HepG2 (cell line): ENCODE measurements at regions not wholly inside any gene's neighbourhood (a gene's known extent, or its start where the extent isn't known, plus 50 kb on each side); places are given as distances from the start of the nearest gene placed in this dataset.

Experiments
- ATAC-seq: fragments of 200-7000 bp; cut with Tn5 transposase; 3 replicates; pipeline ENCODE4 v1.9.1; 2020; ENCODE audit warnings: mild to moderate bottlenecking, moderate library complexity
- BruUV-seq: library from RNA; stranded (reverse); fragments of 400-500 nt; replicated peaks from 2 replicates; lab custom pipeline; 2021; lab: Mats Ljungman, UMichigan
- CTCF ChIA-PET: fragments of 300-600 bp; formaldehyde crosslinking; extraction: SDS; loops from one replicate; lab custom pipeline; 2021; ENCODE audit warnings: low total read pairs, inconsistent platforms, low intra/inter-chr PET ratio; lab: Yijun Ruan, JAX
- POLR2A ChIA-PET: fragments of 350-600 bp; sonication (Branson Sonifier 250); formaldehyde crosslinking; loops from one replicate; lab custom pipeline; 2020; ENCODE audit warnings: antibody characterized with exemption, inconsistent platforms; lab: Yijun Ruan, JAX
- DNase-seq: peaks from one replicate; pipeline ENCODE4 v3.0.0-alpha.2; 2015; ENCODE audit warnings: low spot score
- FAIRE-seq: peaks from 3 replicates; lab custom pipeline; 2011; peaks lifted over from hg19 to GRCh38; lab: Jason Lieb, UNC
- H2AFZ ChIP-seq: one replicate; pipeline ENCODE4 v1.6.1; 2011; ENCODE audit warnings: low read length, inconsistent platforms
- H3K27ac ChIP-seq: fragments of 300-600 bp; 3 replicates; pipeline ENCODE4 v1.8.0; 2011; ENCODE audit warnings: mixed run types, mild to moderate bottlenecking, mixed read lengths, low read length, inconsistent platforms; ENCODE audit not compliant: insufficient read depth; ENCODE audit errors: extremely low read length
- H3K27me3 ChIP-seq, 2 experiments: fragments of 200-600 bp in 1 of 2; 2 replicates in 1 of 2; 3 replicates in 1 of 2; pipeline versions ENCODE4 v1.6.0 to v1.8.0; 2011; ENCODE audit warnings: low read length in 2 of 2, mild to moderate bottlenecking in 2 of 2, moderate library complexity in 2 of 2, inconsistent platforms in 1 of 2; ENCODE audit not compliant: insufficient read depth in 2 of 2, control insufficient read depth in 1 of 2
- H3K36me3 ChIP-seq, 2 experiments: fragments of 200-600 bp in 1 of 2; replicated peaks in 1 of 2; 2 replicates in 1 of 2; 3 replicates in 1 of 2; pipeline versions ENCODE4 v1.5.1 to v1.8.0; 2011; ENCODE audit warnings: low read length in 2 of 2, inconsistent platforms in 1 of 2; ENCODE audit not compliant: insufficient read depth in 2 of 2, control insufficient read depth in 1 of 2
- H3K4me1 ChIP-seq: 2 replicates; pipeline ENCODE4 v1.5.1; 2012; ENCODE audit warnings: low read length, inconsistent platforms; ENCODE audit not compliant: insufficient read depth
- H3K4me2 ChIP-seq: 2 replicates; pipeline ENCODE4 v1.6.0; 2011; ENCODE audit warnings: low read depth, low read length, inconsistent platforms
- H3K4me3 ChIP-seq, 3 experiments: fragments of 200-600 bp in 1 of 3; sonication (generic), shearing (Covaris generic) in 1 of 3; replicated peaks in 1 of 3; 2 replicates each; pipeline ENCODE4 v1.5.1; 2011 to 2016; ENCODE audit warnings: low read length in 3 of 3, inconsistent platforms in 2 of 3, low read depth in 2 of 3, mild to moderate bottlenecking in 2 of 3, control low read depth in 1 of 3, mixed read lengths in 1 of 3; ENCODE audit not compliant: insufficient read depth in 1 of 3
- H3K79me2 ChIP-seq: one replicate; pipeline ENCODE4 v1.6.1; 2011; ENCODE audit warnings: low read length, inconsistent platforms; ENCODE audit not compliant: insufficient read depth
- H3K9ac ChIP-seq: 2 replicates; pipeline ENCODE4 v1.6.0; 2011; ENCODE audit warnings: mild to moderate bottlenecking, low read depth, low read length, inconsistent platforms; ENCODE audit not compliant: insufficient read depth
- H3K9me3 ChIP-seq: 2 replicates; pipeline ENCODE4 v1.5.1; 2012; ENCODE audit warnings: mild to moderate bottlenecking, low read length
- H4K20me1 ChIP-seq: 2 replicates; pipeline ENCODE4 v1.6.0; 2011; ENCODE audit warnings: inconsistent platforms, mild to moderate bottlenecking, low read length, moderate library complexity; ENCODE audit not compliant: insufficient read depth
- CREB1 ChIP-seq, 2 experiments: fragments of 450-650 bp in 1 of 2; IDR thresholded peaks; 2 replicates each; pipeline ENCODE4 v1.6.1; 2016 to 2017; ENCODE audit warnings: control low read depth in 1 of 2, mild to moderate bottlenecking in 1 of 2, missing compliant biosample characterization in 1 of 2, missing genetic modification characterization in 1 of 2
- DNMT1 ChIP-seq: sonication (generic); formaldehyde crosslinking; IDR thresholded peaks from 2 replicates; pipeline ENCODE4 v1.5.1; 2020; ENCODE audit warnings: mild to moderate bottlenecking, missing genetic modification reagents
- EED ChIP-seq: sonication (generic); formaldehyde crosslinking; IDR thresholded peaks from 2 replicates; pipeline ENCODE4 v1.5.0; 2020; ENCODE audit warnings: mild to moderate bottlenecking, missing genetic modification reagents
- ETV5 ChIP-seq: IDR thresholded peaks from 2 replicates; pipeline ENCODE4 v1.6.1; 2018; ENCODE audit warnings: missing biosample characterization, missing genetic modification reagents, inconsistent platforms, borderline replicate concordance
- MEF2D ChIP-seq: sonication (generic); formaldehyde crosslinking; IDR thresholded peaks from 2 replicates; pipeline ENCODE4 v1.5.1; 2020; ENCODE audit warnings: mild to moderate bottlenecking, missing genetic modification reagents
- RBM22 ChIP-seq: fragments of 200-400 bp; formaldehyde crosslinking; optimal IDR thresholded peaks from 2 replicates; pipeline ENCODE3; 2017; ENCODE audit warnings: mild to moderate bottlenecking, low read length, moderate library complexity
- ZSCAN22 ChIP-seq: sonication (generic); formaldehyde crosslinking; IDR thresholded peaks from 2 replicates; pipeline ENCODE4 v1.4.0; 2020; ENCODE audit warnings: mild to moderate bottlenecking, missing genetic modification reagents
- WGBS: methylation state at CpG from one replicate; pipeline ENCODE4 v1.1.6; 2017; ENCODE audit warnings: low lambda C conversion rate; 5-methylcytosine and 5-hydroxymethylcytosine counted together
- in situ Hi-C: cut with HindIII; loops from 2 replicates; pipeline ENCODE4 v1.10.0; 2017; ENCODE audit warnings: low pct_unique_long_range_greater_than_20kb; ENCODE audit not compliant: extremely low pct_ligation_motif_present
- intact Hi-C: fragments of 100-400 bp; cut with micrococcal nuclease; formaldehyde crosslinking; loops from one replicate; pipeline ENCODE4 v1.10.0; 2022; ENCODE audit not compliant: unreplicated experiment
- TF ChIP-seq, protein P1 (sequence below): sonication (generic); formaldehyde crosslinking; IDR thresholded peaks from 2 replicates; pipeline ENCODE4 v1.4.0; 2020; ENCODE audit warnings: missing genetic modification reagents
- TF ChIP-seq, protein P2 (sequence below): sonication (generic); formaldehyde crosslinking; IDR thresholded peaks from 2 replicates; pipeline ENCODE4 v1.4.0; 2020; ENCODE audit warnings: missing genetic modification reagents
- TF ChIP-seq, protein P3 (sequence below): IDR thresholded peaks from 2 replicates; pipeline ENCODE4 v1.6.1; 2012; ENCODE audit warnings: low read depth, low read length, improper control_type of control experiment
- TF ChIP-seq, protein P4 (sequence below): sonication (generic); formaldehyde crosslinking; IDR thresholded peaks from 2 replicates; pipeline ENCODE4 v1.8.0; 2022; ENCODE audit warnings: mild to moderate bottlenecking, missing genetic modification reagents, moderate library complexity

DNA sequence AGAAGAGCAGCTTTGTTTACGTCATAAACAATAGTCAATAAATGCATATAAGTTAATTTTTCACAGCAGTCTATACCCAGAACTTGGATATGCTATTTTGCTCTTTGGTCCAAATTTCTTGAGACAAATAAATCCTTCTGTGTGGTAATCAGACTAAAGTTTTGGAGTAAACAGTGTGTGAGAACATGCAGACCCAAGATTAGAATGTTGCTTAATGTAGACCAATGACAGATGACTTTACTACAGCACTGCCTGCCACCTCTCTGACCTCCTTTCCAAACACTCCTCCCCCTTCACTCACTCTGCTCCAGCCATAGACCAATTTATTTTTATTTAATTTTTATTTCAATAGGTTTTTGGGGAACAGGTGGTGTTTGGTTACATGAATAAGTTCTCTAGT is 115.3 kb upstream of the TANK start:
- TF ChIP-seq CREB1 (IDR thresholded peaks at IDR 0.05) (peak; percentile 50), CREB1 (CRISPR knock-in tag; IDR thresholded peaks at IDR 0.05) (no peak)
- TF ChIP-seq, protein P1, sequence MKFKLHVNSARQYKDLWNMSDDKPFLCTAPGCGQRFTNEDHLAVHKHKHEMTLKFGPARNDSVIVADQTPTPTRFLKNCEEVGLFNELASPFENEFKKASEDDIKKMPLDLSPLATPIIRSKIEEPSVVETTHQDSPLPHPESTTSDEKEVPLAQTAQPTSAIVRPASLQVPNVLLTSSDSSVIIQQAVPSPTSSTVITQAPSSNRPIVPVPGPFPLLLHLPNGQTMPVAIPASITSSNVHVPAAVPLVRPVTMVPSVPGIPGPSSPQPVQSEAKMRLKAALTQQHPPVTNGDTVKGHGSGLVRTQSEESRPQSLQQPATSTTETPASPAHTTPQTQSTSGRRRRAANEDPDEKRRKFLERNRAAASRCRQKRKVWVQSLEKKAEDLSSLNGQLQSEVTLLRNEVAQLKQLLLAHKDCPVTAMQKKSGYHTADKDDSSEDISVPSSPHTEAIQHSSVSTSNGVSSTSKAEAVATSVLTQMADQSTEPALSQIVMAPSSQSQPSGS = no peak
- no peak overlapping the region for H3K4me2 ChIP-seq
- in situ Hi-C loops = no loop called here

DNA sequence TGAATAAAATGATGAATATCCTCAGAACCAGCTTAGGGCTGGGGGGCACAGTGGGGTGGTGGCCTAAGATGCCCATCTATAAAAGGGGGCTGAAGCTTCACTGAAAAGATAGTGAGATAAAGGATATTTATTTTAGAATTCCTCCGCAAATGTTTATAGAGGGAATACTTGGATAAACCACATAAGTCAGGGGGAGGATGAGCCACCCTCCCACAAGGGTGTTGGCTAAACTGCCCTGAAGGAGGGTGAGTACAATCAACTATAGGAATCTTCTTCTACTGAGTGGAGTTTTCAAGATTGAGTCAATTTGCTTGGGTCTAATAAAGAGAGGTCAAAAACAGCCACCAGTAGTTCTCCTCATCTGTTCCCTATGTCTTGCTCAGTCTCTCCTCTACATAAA is 114.5 kb upstream of the TANK start:
- intact Hi-C loops = no loop called here
- CTCF ChIA-PET = no interaction called here
- H3K9ac ChIP-seq = no peak overlapping the region
- no peaks in the 10 kb centered on the region for H3K4me1 ChIP-seq
- no peaks in the 10 kb centered on the region for H3K9me3 ChIP-seq
- no peaks in the 10 kb centered on the region for H3K36me3 ChIP-seq
- no peak overlapping the region for H2AFZ ChIP-seq
- H3K4me2 ChIP-seq = no peak overlapping the region
- no peak for DNase-seq
- POLR2A ChIA-PET = no interaction called here
- BruUV-seq = no TSS peak
- in situ Hi-C loops = no loop called here
- 82% methylated on average over 1 of the region's 1 CpG for WGBS
- H3K27me3 ChIP-seq = no peaks in the 10 kb centered on the region
- H3K4me3 ChIP-seq = no peak overlapping the region
- H4K20me1 ChIP-seq = no peaks in the 10 kb centered on the region
- no peaks in the 10 kb centered on the region for H3K79me2 ChIP-seq
- FAIRE-seq = no peak
- H3K27ac ChIP-seq = no peak overlapping the region
- no peak for ATAC-seq
- no peak for TF ChIP-seq RBM22
- no peak for TF ChIP-seq ETV5
- TF ChIP-seq, protein P2, sequence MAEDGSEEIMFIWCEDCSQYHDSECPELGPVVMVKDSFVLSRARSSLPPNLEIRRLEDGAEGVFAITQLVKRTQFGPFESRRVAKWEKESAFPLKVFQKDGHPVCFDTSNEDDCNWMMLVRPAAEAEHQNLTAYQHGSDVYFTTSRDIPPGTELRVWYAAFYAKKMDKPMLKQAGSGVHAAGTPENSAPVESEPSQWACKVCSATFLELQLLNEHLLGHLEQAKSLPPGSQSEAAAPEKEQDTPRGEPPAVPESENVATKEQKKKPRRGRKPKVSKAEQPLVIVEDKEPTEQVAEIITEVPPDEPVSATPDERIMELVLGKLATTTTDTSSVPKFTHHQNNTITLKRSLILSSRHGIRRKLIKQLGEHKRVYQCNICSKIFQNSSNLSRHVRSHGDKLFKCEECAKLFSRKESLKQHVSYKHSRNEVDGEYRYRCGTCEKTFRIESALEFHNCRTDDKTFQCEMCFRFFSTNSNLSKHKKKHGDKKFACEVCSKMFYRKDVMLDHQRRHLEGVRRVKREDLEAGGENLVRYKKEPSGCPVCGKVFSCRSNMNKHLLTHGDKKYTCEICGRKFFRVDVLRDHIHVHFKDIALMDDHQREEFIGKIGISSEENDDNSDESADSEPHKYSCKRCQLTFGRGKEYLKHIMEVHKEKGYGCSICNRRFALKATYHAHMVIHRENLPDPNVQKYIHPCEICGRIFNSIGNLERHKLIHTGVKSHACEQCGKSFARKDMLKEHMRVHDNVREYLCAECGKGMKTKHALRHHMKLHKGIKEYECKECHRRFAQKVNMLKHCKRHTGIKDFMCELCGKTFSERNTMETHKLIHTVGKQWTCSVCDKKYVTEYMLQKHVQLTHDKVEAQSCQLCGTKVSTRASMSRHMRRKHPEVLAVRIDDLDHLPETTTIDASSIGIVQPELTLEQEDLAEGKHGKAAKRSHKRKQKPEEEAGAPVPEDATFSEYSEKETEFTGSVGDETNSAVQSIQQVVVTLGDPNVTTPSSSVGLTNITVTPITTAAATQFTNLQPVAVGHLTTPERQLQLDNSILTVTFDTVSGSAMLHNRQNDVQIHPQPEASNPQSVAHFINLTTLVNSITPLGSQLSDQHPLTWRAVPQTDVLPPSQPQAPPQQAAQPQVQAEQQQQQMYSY (CRISPR knock-in tag) = no peak
- no peak for TF ChIP-seq EED (CRISPR knock-in tag)
- TF ChIP-seq, protein P3, sequence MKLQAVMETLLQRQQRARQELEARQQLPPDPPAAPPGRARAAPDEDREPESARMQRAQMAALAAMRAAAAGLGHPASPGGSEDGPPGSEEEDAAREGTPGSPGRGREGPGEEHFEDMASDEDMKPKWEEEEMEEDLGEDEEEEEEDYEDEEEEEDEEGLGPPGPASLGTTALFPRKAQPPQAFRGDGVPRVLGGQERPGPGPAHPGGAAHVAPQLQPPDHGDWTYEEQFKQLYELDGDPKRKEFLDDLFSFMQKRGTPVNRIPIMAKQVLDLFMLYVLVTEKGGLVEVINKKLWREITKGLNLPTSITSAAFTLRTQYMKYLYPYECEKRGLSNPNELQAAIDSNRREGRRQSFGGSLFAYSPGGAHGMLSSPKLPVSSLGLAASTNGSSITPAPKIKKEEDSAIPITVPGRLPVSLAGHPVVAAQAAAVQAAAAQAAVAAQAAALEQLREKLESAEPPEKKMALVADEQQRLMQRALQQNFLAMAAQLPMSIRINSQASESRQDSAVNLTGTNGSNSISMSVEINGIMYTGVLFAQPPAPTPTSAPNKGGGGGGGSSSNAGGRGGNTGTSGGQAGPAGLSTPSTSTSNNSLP = no peak
- TF ChIP-seq MEF2D (CRISPR knock-in tag) = no peak
- TF ChIP-seq ZSCAN22 (CRISPR knock-in tag) = no peak
- no peak for TF ChIP-seq DNMT1
- TF ChIP-seq, protein P4, sequence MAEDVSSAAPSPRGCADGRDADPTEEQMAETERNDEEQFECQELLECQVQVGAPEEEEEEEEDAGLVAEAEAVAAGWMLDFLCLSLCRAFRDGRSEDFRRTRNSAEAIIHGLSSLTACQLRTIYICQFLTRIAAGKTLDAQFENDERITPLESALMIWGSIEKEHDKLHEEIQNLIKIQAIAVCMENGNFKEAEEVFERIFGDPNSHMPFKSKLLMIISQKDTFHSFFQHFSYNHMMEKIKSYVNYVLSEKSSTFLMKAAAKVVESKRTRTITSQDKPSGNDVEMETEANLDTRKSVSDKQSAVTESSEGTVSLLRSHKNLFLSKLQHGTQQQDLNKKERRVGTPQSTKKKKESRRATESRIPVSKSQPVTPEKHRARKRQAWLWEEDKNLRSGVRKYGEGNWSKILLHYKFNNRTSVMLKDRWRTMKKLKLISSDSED (CRISPR knock-in tag) = no peak

More for the DNA sequence above, 115.3 kb upstream of the TANK start:
- Histone ChIP-seq H3K27me3 (no peaks in the 10 kb centered on the region), H3K4me1 (no peaks in the 10 kb centered on the region), H3K9me3 (no peaks in the 10 kb centered on the region), H3K4me3 (no peak overlapping the region), H4K20me1 (no peaks in the 10 kb centered on the region), H2AFZ (no peak overlapping the region), H3K27ac (no peak overlapping the region), H3K9ac (no peak overlapping the region), H3K79me2 (no peaks in the 10 kb centered on the region), H3K36me3 (no peaks in the 10 kb centered on the region)
- intact Hi-C loops = no loop called here
- ChIA-PET CTCF (no interaction called here), POLR2A (no interaction called here)
- BruUV-seq = no TSS peak
- FAIRE-seq = no peak
- no peak for ATAC-seq
- DNase-seq = no peak
- 24% methylated on average over 1 of the region's 1 CpG for WGBS
